ENCODE measurements at regions not wholly inside any gene's neighbourhood (a gene's known extent, or its start where the extent isn't known, plus 50 kb on each side); places are given as distances from the start of the nearest gene placed in this dataset.
"Not testable (repeated sequence)": the region's sequence is repeated elsewhere in the genome, so short reads cannot be mapped to it uniquely, and the experiment has no call there.

DNA sequence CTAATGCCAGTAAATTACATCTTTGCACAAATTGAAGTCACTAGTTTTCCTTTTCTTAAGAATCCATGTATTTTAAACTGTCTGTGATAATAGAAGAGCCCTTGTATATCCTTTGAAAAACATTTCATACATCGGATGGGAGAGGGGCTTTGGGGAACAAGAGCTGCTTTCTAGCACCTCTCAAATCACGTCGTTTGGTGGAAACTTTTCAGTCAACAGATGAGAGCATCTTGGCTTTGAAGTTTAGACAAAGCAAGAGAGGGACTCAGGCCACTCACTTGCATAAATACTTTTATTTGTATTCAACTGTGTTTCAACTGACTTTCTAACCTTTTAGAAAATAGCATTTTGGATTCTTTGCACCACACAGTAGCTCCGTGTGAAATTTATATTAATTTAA lies 502.3 kb upstream of the IMPG1 start:
- Mint-ChIP-seq H3K4me1 (ENCODE audit: low read depth, unreplicated experiment) (peaks cover 12% of the 10 kb centered on the region), H3K4me3 (ENCODE audit: unreplicated experiment) (no peak overlapping the region), H3K27me3 (ENCODE audit: unreplicated experiment) (no peaks in the 10 kb centered on the region), H3K9me3 (ENCODE audit: unreplicated experiment) (no peaks in the 10 kb centered on the region), H3K36me3 (ENCODE audit: unreplicated experiment) (no peaks in the 10 kb centered on the region), H3K27ac (ENCODE audit: unreplicated experiment) (peak overlapping the region; percentile 48)
- TF ChIP-seq, protein P1, sequence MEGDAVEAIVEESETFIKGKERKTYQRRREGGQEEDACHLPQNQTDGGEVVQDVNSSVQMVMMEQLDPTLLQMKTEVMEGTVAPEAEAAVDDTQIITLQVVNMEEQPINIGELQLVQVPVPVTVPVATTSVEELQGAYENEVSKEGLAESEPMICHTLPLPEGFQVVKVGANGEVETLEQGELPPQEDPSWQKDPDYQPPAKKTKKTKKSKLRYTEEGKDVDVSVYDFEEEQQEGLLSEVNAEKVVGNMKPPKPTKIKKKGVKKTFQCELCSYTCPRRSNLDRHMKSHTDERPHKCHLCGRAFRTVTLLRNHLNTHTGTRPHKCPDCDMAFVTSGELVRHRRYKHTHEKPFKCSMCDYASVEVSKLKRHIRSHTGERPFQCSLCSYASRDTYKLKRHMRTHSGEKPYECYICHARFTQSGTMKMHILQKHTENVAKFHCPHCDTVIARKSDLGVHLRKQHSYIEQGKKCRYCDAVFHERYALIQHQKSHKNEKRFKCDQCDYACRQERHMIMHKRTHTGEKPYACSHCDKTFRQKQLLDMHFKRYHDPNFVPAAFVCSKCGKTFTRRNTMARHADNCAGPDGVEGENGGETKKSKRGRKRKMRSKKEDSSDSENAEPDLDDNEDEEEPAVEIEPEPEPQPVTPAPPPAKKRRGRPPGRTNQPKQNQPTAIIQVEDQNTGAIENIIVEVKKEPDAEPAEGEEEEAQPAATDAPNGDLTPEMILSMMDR (IDR thresholded peaks at IDR 0.05; ENCODE audit: partially characterized antibody, unreplicated experiment), result no peak
- no peak for DNase-seq

DNA sequence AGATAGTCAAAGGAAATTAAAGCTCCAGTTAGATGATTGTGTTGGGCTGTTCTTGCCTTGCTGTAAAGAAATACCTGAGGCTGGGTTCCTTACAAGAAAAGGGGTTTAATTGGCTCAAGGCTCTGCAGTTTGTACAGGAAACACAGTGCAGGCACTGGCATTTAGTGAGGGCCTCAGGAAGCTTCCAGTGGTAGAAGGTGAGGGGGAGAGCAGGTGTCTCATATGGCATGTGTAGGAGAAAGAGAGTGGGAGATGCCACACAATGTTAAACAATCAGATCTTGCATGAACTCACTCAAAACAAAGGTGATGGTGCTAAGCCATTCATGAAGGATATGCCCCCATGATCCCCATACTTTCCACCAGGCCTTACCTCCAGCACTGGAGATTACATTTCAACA lies 493.5 kb upstream of the IMPG1 start:
- TF ChIP-seq, protein P1 (IDR thresholded peaks at IDR 0.05; ENCODE audit: partially characterized antibody, unreplicated experiment), result no peak
- Mint-ChIP-seq H3K4me1 (ENCODE audit: low read depth, unreplicated experiment) (peaks cover 29% of the 10 kb centered on the region), H3K4me3 (ENCODE audit: unreplicated experiment) (no peak overlapping the region), H3K36me3 (ENCODE audit: unreplicated experiment) (peaks cover 12% of the 10 kb centered on the region), H3K9me3 (ENCODE audit: unreplicated experiment) (peaks cover 10% of the 10 kb centered on the region), H3K27me3 (ENCODE audit: unreplicated experiment) (peaks cover 10% of the 10 kb centered on the region), H3K27ac (ENCODE audit: unreplicated experiment) (peak overlapping the region; percentile 64)
- DNase-seq, result no peak

GRCh38 chr6:76562371-76562770 lies 489.9 kb upstream of the IMPG1 start:
- Mint-ChIP-seq H3K9me3 (ENCODE audit: unreplicated experiment) (peaks cover 10% of the 10 kb centered on the region), H3K4me3 (ENCODE audit: unreplicated experiment) (peak overlapping the region; percentile 58), H3K4me1 (ENCODE audit: low read depth, unreplicated experiment) (peaks cover 40% of the 10 kb centered on the region), H3K27me3 (ENCODE audit: unreplicated experiment) (peaks cover 10% of the 10 kb centered on the region), H3K27ac (ENCODE audit: unreplicated experiment) (peak overlapping the region; percentile 100)
- H3K36me3 Mint-ChIP-seq (ENCODE audit: unreplicated experiment); DNase-seq: not testable (repeated sequence)

DNA sequence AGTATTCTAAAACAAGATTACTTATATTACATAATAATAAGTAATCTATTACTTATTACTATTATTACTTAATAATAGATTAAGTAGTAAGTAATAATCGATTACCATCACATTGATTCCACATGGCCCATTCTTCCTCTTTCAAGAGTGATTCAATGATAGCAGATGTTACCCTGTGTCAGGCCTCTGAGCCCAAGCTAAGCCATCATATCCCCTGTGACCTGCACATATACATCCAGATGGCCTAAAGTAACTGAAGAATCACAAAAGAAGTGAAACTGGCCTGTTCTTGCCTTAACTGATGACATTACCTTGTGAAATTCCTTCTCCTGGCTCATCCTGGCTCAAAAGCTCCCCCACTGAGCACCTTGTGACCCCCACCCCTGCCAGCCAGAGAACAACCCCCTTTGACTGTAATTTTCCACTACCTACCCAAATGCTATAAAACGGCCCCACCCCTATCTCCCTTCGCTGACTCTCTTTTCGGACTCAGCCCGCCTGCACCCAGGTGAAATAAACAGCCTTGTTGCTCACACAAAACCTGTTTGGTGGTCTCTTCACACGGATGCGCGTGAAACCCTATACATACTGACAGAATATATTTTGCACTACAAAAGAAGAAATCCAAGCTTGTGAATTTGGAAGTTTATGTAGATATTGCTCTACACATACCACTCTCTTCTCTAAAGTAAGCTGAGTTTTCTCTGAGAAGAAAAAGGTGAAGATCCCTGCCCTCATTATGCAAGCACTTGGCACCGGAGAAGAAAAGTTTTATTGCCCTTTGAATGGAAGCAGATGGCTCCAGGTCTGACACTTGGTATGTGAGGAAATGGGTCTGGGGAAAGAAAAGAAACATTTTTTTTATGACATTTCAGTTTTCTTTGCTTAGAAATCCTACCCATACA lies 488.6 kb upstream of the IMPG1 start:
- H3K27me3 Mint-ChIP-seq (ENCODE audit: unreplicated experiment), result peaks cover 13% of the 10 kb centered on the region
- peaks cover 40% of the 10 kb centered on the region for H3K4me1 Mint-ChIP-seq (ENCODE audit: low read depth, unreplicated experiment)
- not testable (repeated sequence) for DNase-seq; H3K36me3 Mint-ChIP-seq (ENCODE audit: unreplicated experiment)
- H3K27ac Mint-ChIP-seq (ENCODE audit: unreplicated experiment), result peak overlapping the region; percentile 100
- peak overlapping the region; percentile 84 for H3K4me3 Mint-ChIP-seq (ENCODE audit: unreplicated experiment)
- peaks cover 12% of the 10 kb centered on the region for H3K9me3 Mint-ChIP-seq (ENCODE audit: unreplicated experiment)

DNA sequence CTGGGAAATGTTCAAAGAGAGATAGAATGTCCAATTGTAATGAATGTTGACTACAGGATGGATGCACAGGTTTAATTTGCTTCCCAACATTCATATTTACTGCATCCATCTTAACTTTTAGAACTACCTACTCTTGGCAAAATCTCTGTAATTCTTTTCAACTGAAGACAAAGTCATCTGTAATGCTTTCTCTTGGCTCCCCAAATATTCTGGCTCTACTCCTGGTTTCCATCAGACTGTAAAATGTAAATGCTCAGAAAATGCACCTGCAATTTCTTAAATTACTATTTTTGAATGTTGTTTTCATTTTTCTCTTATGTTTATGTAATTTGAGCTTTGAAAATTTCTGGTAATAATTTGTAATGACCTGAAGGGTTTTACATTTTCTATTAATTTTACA lies 480.8 kb upstream of the IMPG1 start:
- Mint-ChIP-seq H3K27me3 (ENCODE audit: unreplicated experiment) (peaks cover 2% of the 10 kb centered on the region), H3K27ac (ENCODE audit: unreplicated experiment) (no peak overlapping the region), H3K4me3 (ENCODE audit: unreplicated experiment) (no peak overlapping the region), H3K4me1 (ENCODE audit: low read depth, unreplicated experiment) (peaks cover 5% of the 10 kb centered on the region), H3K36me3 (ENCODE audit: unreplicated experiment) (no peaks in the 10 kb centered on the region), H3K9me3 (ENCODE audit: unreplicated experiment) (peaks cover 6% of the 10 kb centered on the region)
- DNase-seq, result no peak
- TF ChIP-seq, protein P1 (IDR thresholded peaks at IDR 0.05; ENCODE audit: partially characterized antibody, unreplicated experiment), result no peak

DNA sequence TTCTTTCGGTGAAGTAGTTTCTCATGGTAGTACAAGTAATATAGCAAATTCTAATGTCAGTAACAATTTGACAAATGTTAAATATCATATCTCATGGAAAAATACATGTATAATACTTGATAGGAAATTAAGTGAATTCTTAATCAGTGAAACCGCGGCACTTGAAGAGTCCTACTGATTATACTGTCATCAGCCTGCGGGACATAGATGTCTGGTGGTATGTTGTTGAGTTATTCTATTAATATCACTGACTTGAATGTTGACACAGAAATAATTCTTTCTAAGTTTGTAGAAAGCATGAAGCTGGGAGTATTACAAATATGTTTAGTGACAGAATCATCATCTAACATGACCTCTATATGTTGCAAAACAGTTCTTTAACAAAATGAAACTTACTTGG lies 479.8 kb upstream of the IMPG1 start:
- Mint-ChIP-seq H3K4me1 (ENCODE audit: low read depth, unreplicated experiment) (peaks cover 5% of the 10 kb centered on the region), H3K9me3 (ENCODE audit: unreplicated experiment) (peaks cover 5% of the 10 kb centered on the region), H3K4me3 (ENCODE audit: unreplicated experiment) (no peak overlapping the region), H3K27ac (ENCODE audit: unreplicated experiment) (no peak overlapping the region), H3K36me3 (ENCODE audit: unreplicated experiment) (no peaks in the 10 kb centered on the region), H3K27me3 (ENCODE audit: unreplicated experiment) (peaks cover 2% of the 10 kb centered on the region)
- no peak for DNase-seq
- TF ChIP-seq, protein P1 (IDR thresholded peaks at IDR 0.05; ENCODE audit: partially characterized antibody, unreplicated experiment), result no peak
